ENCODE measurements at regions not wholly inside any gene's neighbourhood (a gene's known extent, or its start where the extent isn't known, plus 50 kb on each side); places are given as distances from the start of the nearest gene placed in this dataset.

- no peak for TF ChIP-seq NRF1 (IDR thresholded peaks at IDR 0.05; ENCODE audit: low read depth, low read length)
- no peak for TF ChIP-seq ATF3 (IDR thresholded peaks at IDR 0.05; ENCODE audit: insufficient read depth, low read depth, low read length)
- no peak for TF ChIP-seq ASH2L (IDR thresholded peaks at IDR 0.05; ENCODE audit: low read length)
Observed at GRCh38 chr10:43901744-43902504, 253.2 kb upstream of the ZNF32 start (continued).

Measured in H1 (cell line).